NCI-H345 treated with DMSO at 0.1 percent for 48 hours (cell line): ENCODE measurements at regions not wholly inside any gene's neighbourhood (a gene's known extent, or its start where the extent isn't known, plus 50 kb on each side); places are given as distances from the start of the nearest gene placed in this dataset.

Experiments used
- DNase-seq: peaks from one replicate; lab custom pipeline; 2025; ENCODE audit not compliant: unreplicated experiment; lab: John Stamatoyannopoulos, UW

DNA sequence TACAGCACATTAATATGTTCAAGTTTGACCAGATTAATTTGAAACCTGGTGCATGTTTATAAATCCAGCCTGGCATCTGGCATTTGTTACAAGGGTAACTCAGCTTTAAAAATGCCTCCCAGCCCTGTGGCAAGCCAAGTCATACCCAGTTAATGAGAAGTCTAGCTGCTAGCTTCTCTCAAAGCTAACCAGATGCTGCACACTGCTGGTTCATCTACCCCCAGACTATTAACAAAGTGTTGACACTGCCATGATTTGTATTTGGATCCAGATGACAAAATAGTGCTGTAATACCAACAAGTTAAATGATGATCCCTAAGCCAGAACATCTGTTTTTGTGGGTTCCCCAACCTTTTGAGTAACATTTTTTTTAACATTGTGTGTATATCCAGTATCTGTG, 573.7 kb upstream of the DAB2 start:
- DNase-seq: no peak

DNA sequence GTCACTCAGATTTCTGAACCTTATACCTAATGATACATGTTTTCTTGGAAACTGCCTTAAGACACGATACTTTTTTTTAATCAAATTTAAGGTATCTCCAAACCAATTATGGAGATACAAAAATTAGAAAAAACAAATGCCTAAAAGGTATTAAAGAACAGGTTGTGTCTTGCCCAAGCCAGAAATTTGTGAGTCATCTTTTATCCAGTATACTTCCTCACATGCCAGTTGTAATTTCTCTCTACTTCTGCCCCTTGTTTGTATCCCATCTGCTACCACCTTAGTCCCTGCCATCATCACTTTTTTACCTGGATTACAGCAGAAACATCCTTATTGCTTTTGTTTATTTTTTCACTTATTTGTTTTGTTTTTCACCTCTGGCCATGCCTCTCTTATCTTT, 571.2 kb upstream of the DAB2 start:
- DNase-seq: no peak

DNA sequence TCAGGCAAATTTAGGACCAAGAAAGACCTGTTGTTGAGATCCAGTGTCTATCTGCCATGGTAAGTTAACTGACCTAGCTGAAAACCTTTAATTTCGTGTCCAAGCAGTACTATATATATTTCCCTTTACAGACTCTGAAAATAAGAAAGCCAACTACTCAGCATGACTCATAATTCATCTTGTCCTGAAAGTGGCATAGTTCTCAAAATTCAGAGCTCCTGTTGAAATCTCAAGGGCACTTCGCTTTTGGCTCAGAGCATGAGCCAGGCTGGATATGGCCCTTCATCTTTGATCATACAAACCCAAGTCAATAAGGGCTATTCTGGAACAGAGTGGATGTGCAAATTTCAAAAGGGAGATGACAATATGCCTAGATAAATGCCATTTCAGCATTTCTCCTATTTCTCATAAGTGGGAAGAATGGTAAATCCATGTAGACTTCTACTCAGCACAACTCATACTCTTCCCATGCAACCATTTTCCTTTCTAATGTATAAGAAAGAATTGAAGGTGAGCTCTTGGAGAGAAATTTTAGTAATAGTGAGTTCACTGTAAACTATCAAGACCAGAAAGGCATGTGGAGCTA, 567.9 kb upstream of the DAB2 start:
- no peak for DNase-seq

DNA sequence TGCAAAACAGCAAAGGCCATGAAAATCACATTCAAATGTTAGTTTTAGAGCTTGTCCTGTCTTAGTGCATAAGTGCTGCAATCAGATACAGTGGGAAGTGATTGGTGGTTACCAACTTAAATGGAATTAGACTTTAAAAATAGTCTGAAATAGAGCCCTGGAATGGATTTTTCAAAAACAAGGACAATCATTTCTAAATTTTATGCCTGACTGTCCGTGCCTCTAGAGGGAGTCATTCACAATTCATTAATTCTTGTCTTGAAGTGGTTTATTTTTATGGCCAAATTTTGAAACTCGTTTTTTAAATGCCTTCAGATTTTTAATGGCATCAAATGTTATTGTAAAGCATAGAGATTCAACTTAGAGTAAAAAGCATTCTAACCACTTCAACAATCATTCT, 561.8 kb upstream of the DAB2 start:
- DNase-seq: no peak

DNA sequence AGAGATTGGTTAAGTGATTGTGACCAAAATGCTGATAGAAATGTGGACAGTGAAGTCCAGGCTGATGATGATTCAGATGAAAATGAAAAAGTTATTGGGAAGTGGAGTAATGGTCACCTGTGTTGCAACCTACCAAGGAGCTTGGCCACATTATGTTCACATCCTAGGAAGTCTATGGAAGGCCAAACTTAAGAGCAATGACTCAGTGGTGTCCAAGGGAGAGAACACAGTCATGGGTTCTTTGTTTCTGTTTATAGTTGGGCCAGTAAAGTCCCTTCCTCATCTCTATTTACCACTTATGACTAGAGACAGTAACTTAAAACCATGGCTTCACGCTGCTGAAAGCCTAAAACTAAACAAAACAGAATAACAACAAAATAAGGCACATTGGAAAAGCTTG, 555.3 kb upstream of the DAB2 start:
- no peak for DNase-seq

DNA sequence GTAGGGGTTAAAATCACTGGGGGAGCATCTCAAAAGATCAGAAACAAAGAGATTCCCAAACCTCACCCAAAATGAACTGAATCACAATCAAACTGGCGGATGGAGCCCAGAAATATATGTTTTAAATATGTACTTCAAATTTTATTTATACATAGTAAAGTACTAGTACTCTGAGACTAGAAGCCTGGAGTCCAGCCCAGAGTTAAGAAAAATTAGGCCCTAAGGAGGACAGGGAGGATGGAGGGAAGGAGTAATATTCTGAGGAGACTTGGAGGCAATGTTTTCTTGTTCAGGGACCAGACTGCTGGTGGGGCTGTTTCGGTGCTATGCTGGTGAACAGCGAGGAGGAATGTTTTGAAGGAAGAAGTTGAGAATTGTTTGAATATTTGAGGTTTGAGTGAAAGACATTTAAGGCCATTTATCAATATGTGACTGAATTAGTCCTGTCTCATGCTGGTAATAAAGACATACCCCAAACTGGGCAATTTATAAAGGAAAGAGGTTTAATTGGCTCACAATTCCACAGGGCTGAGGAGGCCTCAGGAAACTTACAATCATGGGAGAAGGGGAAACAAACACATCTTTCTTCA, 552.4 kb upstream of the DAB2 start:
- DNase-seq: no peak

DNA sequence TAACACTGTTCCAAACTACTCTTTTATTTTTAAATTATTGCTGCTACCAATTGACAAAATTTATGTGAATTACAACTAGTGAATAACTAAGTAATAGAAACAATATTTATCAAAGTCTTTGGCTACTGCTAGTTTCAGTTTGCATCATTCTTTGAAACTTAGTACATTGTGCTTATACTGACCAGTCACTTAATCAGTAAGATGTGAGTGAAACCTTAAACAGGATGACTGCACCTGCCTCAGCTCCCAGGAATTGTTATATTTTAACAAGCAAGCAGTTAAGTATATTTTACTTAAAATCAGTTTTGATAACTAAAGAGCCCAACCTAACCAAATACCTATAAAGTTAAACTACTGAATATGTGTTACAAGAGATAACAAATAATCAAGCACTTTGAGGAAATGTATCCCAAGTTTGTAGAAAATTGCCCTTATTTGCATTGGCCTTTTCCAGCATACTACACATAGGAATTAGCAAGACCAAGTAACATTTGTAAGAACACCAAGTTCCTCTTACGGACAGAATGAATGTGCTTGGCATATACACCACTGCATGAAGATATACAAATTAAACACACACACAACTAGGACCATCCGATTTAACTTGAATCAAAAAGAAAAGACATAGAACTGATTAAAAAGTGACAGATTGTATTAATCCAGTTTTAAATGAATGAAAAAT, 545.5 kb upstream of the DAB2 start:
- DNase-seq: no peak

DNA sequence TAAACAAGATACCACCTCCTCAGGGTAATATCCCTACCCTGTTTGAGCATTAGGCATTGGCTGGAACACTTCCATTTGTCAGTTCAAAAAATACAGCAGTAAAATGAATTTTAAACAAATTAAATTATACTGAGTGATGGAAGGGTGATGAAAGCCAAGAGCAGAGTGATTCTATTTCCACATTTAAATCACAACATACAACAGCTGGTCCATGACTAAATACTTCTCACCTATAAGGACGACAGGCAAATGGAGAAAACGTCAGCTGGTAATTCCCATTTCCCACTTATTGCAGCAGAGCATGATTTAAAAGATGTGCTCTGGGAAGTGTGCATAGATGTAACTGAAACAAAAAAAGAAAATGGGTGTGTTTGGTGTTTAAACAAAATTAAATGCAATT, 543.6 kb upstream of the DAB2 start:
- DNase-seq: no peak

DNA sequence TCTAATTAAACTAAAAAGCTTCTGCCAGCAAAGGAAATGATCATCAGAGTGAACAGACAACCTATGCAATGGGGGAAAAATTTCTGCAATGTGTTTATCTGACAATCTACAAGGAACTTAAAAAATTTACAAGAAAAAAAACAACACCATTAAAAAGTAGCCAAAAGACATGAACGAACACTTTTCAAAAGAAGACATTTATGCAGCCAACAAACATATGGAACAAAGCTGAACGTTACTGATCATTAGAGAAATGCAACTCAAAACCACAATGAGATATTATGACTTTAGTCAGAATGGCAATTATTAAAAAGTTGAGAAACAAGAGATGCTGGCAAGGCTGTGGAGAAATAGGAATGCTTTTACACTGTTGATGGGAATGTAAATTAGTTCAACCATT, 530.4 kb upstream of the DAB2 start:
- no peak for DNase-seq

DNA sequence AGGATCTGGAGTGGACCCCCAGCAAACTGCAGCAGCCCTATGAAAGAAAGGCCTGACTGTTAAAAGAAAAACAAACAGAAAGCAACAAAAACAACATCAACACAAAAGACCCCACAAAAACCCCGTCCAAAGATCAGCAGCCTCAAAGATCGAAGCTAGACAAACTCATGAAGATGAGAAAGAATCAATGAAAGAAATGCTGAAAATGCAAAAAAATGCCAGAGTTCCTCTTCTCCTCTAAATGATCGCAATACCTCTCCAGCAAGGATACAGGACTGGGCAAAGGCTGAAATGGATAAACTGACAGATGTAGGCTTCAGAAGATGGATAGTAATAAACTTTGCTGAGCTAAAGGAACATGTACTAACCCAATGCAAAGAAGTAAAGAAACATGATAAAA, 526.3 kb upstream of the DAB2 start:
- DNase-seq: no peak

DNA sequence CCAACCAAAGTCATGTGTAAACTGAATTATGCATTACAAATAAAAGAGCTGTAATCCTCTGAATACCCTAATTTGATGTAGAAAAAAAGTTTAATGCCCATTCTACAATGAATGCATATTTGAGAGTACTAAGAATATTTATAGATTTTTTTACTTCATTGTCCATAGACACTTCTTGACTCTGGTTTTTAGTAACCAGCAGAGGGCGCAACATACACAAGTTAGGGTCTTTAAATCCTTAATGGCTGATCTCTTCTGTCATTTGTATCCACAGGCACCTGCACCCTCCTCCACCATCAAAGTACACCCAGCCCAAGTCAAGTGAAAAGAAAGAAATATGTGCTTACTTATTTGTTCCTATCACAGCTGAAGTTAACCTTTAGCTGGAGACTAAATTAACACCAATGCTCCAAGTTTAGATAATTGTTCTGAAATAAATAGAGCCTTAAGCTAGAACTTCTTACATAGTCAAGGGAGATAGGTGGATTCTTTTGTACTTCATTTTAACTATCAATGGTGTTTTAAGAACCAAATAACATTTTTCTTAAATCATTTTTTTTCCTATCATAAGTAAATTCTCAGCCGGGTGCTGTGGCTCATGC, 524.2 kb upstream of the DAB2 start:
- DNase-seq: peak; percentile 38

DNA sequence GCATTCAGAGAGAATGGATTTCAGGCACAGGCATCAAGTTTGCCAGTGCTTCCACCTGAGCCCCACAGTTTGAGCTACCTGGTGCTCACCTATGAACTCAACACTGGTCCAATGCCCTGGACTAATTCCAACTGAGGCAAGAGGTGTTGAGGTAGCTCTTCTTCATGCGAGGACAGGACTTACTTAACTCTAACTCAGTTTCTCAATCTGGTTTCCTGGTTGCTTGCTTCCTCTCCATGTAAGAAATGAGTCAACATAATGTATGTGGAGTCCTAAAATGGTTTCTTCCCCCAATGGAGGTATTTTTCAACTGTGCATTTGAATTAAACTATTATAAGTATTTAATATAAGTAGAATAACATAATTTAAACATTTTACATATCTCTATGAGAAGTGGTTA, 523.6 kb upstream of the DAB2 start:
- no peak for DNase-seq

DNA sequence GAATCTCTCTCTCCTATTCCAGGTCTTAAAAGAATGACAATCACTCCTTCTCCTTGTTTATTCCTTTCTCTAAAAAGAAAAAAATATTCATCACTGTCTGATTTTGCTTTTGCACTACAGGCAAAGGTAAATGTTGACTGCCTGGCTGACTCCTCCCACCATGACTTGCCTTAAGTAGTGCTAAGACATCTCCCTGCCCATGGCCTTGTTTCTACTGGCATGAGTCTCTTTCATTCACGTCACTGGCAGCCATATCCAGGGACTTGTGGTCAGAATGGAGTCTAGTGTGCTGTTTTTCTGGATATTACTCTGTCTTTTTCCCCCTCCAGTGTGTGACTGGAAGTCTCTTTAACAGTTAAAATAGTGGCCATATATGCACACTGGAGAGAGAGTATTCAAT, 522.9 kb upstream of the DAB2 start:
- no peak for DNase-seq

DNA sequence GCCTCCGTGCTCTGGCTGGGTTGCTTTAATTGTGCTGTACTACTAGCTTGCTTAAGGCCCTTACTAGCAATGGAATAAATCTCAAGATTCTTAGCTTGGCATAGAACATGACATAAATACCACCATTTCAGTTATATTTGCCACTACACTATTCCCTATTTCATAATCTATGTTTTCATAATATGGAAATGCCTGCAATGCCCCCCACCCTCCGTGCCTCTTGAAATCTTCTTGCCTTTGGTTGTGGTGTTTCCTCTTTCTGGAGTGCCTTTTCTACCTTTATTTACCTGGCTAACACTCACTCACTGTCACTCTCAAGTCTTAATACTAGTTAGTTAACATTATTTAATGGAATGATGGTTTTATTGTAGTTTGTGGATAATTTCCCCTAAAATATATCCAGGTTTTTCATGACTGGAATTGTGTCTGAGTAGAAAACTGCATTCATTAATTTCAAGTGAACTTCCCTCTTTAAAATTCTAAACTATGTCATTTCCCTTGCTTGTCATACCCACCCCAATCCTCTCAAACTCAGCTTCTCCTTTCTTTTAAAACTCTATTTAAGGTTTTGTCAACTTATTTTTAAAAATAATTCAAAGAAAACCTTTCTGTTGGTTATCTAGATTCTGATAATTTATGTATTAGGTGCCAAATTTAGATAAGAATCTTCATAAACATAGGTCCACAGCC, 521.7 kb upstream of the DAB2 start:
- DNase-seq: no peak

DNA sequence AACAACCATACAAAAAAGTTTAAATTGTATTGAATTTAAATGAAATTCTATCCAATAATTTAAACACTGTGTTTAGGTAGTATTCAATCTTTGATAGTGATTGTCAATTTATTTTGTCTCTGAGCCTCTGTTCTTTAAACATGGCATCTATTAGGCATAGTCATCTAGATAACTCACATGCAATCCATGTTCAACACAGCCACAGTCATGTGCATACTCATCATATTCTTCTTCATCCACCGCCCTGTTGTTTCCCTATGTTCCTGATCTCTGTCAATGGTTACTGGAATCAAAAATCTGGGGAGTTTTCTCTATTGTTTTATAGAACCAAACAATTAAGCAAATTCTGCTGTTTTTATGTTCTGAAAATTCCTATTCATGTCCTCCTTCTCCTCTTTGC, 521.1 kb upstream of the DAB2 start:
- DNase-seq: no peak

DNA sequence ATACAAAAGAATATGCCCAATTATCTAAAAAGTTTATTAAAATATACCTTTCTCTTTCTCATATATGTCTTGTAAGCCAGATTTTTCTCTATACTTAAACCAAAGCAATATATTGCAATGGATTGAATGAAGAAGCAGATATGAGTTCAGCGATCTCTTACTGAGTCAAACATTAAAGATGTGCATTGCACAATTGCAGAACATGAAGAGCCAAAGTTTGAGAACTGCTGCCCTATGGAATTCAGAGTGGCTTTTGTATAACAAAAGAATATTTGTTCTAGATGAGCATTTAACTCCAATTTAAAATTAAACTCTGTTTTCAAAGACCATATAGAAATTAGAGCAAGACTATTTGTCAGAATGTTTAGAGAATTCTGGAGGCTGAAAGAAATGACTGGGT, 519.0 kb upstream of the DAB2 start:
- DNase-seq: no peak

DNA sequence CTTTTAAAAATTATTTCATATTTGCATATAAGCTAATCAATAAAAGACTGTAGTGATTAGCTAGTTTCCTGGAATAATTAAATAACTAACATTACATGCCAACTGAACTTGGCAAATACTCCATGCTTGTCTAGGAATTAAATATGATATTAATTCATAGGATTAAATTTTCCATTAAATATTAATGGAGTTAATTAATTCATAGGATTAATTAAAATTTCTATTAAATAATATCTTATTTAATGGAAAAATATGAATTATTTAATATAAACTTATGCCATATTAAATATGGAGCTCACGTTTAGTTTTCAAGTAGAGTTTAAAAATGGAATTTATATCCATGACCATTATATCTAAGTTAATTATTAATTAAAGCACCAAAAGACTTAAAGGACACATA, 517.8 kb upstream of the DAB2 start:
- no peak for DNase-seq

DNA sequence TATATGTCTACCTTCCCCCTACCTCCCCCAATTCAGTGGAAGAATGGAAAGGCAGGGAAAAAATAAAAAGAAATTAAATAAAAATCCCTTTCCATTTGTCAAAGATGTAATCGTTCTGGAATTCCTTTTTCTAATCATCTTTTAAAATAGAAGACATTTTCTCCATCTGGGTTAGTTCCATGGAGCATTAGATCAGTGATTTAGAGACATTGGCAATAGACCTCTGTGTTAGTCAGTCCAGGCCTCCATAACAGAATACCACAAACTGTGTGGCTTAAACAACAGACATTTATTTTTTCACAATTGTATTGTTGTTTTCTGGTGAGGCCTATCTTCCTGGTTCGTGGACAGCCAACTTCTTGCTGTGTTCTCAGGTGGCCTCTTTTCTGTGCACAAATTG, 516.6 kb upstream of the DAB2 start:
- DNase-seq: no peak

DNA sequence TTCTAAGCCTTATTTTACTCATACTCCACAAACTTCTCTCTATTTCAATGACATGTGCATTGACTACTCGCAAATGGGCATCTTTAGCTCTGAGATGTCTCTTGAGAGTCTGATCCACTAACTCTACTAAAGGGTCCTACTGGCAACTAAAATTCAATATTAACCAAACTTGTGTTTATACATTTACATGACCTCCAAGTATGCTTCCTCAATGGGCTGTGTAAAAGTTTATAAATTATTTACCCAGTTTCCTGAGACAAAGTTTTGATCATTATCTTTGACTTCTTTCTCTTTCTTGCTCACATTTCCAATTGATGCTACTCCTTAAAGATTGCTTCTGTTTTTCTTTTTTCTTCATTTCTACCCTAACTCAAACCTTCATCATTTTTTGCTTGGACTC, 510.1 kb upstream of the DAB2 start:
- DNase-seq: no peak

DNA sequence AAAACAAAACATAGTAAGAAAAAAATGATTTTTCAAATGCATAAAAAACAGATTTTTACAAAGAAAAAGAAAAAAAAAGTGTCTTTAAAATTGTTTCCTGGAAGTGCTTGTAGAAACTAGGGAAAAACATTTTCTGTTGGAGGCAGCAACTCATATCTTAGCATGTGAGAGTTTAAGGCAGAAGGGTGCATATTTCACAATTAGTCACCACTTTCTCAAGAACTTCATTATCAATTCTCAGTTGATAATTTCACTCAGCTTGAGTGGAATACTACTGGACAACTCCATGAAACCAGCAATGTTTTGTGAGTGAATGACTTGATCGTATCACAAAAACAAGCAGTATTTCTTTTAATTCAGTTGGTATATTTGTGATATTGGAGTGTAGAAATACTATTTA, 508.3 kb upstream of the DAB2 start:
- no peak for DNase-seq

DNA sequence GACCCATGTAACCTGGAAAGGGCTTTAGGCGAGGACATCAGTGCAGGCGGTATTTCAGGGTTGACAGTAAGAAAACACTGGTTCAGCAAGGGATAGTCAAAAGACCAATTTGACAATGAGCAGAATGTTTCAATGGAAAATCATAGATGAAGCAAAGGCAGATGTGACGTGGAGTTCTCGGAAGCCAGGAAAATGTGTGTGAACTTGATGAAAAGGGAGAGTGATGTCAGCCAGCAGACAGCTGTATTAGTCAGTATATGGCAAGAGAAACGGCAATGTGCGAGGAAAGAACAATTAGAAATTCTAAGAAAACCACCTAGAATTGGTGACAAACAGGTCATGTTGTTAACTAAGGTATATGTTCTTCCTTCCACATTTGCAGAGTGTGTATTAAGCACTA, 503.9 kb upstream of the DAB2 start:
- DNase-seq: no peak

DNA sequence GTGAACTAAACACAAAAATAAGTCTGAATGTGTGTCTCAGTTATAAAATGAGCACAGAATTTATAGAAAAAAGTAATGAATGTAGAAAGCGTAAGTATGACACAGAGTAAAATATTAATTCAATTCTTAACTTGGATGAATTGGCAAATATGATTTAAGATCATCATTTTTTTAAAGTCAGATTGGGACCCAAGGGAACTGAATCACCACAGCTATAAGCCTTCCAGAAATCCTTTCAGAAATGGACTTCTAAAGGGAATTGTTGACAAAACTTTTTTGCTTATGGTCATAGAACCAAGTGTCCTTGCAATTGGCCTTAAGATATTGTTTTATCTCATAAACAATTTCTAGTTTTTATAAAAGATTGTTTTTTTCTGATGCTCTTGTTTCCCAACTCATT, 495.1 kb upstream of the DAB2 start:
- DNase-seq: no peak
